GM13977 (cell line): ENCODE measurements at regions not wholly inside any gene's neighbourhood (a gene's known extent, or its start where the extent isn't known, plus 50 kb on each side); places are given as distances from the start of the nearest gene placed in this dataset.
"Not testable (repeated sequence)": the region's sequence is repeated elsewhere in the genome, so short reads cannot be mapped to it uniquely, and the experiment has no call there.

Experiments
- DNase-seq: peaks from one replicate; pipeline ENCODE4 v3.0.0; 2012; ENCODE audit warnings: low spot score
- in situ Hi-C: fragments of 300-500 bp; cut with MboI; formaldehyde crosslinking; loops from one replicate; pipeline ENCODE4 v1.12.0; 2022; ENCODE audit warnings: low sequenced_read_pairs, low pct_unique_long_range_greater_than_20kb, mixed read lengths, inconsistent platforms; ENCODE audit not compliant: unreplicated experiment
- TF ChIP-seq, protein P1 (sequence below): IDR thresholded peaks from 2 replicates; pipeline ENCODE4 v1.5.1; 2012; ENCODE audit warnings: mild to moderate bottlenecking, control low read depth; ENCODE audit not compliant: insufficient read depth; ENCODE audit errors: extremely low read depth, missing control alignments

DNA sequence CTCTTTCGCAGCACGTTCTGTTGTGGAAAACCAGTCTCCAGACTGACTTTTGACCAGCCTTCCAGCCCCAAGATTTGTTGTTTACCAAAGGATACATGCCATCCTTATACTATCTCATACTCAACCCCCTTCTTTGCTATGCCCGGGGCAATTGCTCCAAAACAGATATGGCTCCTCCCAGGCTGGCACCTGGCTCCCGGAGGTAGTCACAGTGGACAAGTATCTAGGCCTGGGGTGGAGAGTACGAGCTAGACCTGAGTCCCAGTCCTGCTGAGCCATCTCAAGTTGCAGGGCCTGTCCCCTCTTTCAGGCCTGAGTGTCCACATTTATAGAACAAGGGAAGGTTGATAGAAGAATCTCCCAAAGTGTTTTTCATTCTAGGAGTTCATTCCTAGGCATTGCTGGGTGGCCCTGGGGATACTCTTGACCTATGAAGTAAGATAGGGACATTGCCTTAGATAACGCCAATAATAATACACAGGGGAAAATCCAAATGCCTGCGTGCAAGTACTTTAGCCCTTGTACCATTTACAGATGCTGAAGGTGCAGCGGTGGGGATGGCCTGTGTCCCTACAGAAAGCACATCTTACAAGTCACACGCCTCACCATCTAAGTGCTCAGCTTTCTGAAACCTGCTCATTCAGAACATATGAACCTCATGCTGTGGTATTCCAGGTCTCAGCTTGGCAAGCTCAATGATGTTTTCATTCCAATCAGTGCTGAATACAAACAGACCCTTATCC is 136.7 kb upstream of the MAMLD1 start:
- TF ChIP-seq, protein P1, sequence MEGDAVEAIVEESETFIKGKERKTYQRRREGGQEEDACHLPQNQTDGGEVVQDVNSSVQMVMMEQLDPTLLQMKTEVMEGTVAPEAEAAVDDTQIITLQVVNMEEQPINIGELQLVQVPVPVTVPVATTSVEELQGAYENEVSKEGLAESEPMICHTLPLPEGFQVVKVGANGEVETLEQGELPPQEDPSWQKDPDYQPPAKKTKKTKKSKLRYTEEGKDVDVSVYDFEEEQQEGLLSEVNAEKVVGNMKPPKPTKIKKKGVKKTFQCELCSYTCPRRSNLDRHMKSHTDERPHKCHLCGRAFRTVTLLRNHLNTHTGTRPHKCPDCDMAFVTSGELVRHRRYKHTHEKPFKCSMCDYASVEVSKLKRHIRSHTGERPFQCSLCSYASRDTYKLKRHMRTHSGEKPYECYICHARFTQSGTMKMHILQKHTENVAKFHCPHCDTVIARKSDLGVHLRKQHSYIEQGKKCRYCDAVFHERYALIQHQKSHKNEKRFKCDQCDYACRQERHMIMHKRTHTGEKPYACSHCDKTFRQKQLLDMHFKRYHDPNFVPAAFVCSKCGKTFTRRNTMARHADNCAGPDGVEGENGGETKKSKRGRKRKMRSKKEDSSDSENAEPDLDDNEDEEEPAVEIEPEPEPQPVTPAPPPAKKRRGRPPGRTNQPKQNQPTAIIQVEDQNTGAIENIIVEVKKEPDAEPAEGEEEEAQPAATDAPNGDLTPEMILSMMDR = no peak
- in situ Hi-C loops = no loop called here
- no peak for DNase-seq

DNA sequence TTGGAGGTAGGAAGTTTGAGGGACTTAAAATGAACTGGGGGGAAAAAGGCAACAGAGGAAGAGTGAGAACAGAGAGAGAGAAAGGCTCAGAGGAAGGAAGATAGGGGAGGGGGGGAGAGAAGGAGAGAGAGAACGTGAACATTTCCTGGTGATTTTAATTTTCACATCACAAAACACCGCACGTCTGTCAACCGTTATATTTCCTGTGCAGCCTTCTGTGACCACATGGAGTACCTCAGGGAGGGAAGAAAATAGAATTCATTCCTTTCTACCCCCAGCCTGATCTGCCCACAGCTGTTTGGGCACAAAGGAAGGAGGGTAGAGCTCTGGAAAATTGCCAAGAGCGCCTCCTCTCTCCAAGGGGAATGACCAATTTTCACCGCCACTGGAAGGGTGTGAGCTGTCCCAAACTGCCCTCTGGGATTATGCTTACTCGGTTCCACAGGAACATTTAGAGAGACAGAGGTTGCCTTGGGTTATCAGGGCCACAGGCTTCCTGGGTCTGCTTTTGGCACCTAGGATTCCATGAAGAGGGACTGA is 135.7 kb upstream of the MAMLD1 start:
- no peak for DNase-seq
- TF ChIP-seq, protein P1 = no peak
- in situ Hi-C loops = no loop called here

DNA sequence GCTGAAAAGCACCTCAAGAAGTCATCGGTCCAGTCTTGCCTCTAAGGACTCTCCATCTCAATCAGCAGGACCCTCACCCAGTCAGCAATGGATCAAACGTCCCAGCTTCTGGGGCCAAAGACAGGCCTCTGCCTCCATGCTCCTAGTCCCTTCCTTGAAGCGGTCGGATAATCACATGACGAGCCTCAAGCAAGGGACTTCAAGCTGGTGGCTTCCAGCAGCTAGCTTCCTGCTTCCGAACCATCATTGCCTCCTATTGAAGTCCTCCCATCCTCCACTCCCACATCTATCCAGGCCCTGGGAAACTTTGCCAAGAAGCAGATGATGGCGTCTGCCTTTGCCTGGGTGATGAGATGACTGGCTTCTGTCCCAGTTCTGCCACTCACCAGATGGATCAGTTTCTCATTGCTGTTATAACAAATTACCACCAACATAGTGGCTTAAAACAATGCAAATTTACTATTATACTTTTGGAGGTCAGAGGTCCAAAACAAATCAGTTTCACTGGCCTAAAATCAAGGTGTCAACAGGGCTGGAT is 135.2 kb upstream of the MAMLD1 start:
- DNase-seq = no peak
- TF ChIP-seq, protein P1 = no peak
- in situ Hi-C loops = no loop called here

DNA sequence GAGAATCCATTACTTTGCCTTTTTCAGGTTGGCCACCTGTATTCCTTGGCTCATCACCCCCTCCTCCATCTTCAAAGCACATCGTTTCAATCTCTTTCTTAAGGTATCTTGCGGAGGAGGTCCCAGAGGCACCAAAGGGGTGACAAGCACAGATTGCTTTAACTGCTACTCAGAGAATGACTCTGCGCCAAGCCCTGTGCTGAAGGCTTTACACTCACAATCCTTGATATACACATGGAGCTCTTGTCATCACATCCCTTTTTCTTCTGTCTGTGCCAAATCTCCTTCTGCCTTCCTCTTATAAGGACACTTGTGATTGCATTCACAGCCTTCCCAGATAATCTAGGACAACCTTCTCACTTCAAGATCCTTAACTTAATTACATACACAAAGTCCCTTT is 134.7 kb upstream of the MAMLD1 start:
- in situ Hi-C loops = no loop called here
- TF ChIP-seq, protein P1 = no peak
- DNase-seq = no peak

DNA sequence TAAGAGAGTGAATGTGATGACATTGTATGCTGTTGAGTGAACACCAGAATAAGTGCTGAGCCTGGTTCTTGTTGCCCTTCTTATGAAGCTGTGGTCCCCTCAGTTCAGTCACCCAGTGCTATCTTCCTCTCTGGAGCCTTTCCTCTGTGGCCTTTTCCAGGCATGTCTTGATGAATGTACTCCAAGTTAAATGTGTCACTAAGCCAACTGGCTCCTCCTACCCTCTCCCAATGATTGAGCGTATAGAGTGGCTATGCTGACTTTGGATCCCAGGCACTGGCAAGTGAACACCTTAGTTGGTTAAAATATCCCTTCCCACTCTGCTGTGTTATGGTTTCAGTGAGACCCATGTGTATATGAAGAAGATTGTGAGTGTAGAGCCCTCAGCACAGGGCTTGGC is 134.1 kb upstream of the MAMLD1 start:
- TF ChIP-seq, protein P1 = no peak
- in situ Hi-C loops = no loop called here
- no peak for DNase-seq

DNA sequence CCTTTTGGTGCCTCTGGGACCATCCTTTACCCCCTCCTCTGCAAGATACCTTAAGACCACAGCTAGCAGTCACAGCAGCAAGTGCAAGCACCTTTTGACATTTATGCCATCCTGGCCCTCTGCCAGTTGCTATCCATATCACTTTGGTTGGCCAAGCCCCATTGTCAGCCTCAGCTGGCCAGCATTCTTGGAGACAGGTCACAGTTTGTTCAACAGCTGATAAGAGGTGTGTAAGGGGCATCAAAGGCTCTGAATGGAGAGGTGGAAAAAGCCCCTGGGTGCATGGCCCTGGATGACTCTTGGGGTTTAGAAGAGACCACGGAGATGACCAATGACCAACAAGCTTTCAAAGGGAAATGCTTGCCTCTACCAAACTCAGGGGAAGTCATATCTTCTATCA is 133.6 kb upstream of the MAMLD1 start:
- TF ChIP-seq, protein P1 = no peak
- in situ Hi-C loops = no loop called here
- DNase-seq = no peak

DNA sequence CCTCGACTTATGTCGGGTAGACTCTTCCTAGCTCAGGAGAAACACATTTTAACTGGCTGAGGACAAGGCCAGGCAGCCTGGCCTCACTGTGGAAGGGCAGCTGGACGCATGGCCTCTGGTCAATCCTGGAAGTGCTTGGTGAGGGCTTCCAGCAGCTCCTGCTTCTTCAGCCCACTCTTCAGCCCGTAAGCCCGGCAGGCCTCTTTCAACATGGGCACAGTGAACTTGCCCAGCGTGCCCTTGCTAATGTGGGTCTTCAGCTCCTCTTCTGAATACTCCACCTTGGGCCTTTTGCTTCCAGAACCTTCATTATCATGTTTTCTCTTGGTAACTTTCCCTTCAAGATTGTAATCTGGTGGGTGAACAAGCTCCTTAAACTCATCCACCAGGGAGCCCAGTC is 132.2 kb upstream of the MAMLD1 start:
- in situ Hi-C loops, DNase-seq: not testable (repeated sequence)

DNA sequence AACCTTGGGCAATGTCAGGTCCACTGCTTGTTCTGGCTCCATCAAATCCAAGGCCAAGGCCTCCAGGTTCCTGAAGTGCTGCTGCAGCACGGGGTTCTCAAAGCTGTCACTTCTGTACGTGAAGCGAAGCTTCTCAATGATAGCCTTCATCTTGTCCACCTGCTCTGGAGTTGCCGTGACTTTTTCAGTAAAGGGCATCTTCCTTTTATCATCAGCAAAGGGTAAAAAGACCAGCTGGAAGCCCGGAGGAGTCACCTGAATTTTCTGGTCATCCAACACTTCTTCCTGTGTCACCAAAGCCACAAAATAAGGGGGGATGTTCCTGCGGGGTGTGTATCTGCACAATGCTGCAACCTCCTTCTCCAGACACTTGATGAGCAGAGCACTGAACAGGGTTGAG is 131.7 kb upstream of the MAMLD1 start:
- in situ Hi-C loops, DNase-seq: not testable (repeated sequence)

DNA sequence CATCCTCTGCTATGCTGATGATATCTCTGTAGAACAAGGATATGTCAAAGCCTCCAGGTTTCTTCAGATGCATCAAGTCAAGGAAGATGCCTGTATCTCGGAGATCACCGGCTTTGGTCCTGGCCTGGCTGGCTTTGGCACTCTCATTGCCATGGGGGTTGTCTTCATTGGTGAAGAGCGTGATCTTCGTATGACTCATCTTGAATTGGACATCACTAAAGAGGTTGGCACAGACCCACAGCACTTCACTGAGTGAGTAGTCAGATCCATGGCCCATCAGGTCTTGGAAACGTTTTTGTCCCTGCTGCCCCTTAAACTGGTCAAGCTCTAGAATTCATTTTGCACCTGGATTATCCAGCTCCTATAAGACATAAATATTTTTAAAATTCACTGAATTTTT is 130.9 kb upstream of the MAMLD1 start:
- in situ Hi-C loops, DNase-seq: not testable (repeated sequence)
